ENCODE measurements at regions not wholly inside any gene's neighbourhood (a gene's known extent, or its start where the extent isn't known, plus 50 kb on each side); places are given as distances from the start of the nearest gene placed in this dataset.
A peak's percentile ranks its signal among the peaks of the same experiment; 100 is the strongest.

DNA sequence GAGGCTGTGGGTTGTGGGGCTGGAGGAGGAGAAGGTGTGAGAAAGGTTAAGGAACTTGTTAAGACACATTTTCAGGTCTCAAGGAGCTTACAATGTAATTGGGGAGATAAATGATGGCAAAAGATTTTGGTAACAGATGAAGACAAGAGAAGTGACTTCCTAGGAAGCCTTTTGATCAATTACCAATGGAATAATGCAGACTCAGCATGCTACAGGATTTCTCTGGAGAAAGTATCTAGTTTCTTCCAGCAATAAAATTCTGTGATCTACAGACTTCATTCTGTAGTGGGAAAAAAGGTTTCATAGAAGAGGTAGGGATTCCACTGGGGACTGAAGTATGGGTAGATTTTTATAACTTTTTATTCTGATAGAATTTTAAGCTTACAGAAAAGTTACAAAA is 184.2 kb upstream of the RHOBTB1 start:
- H3K4me3 ChIP-seq (ENCODE audit: insufficient read depth, low read depth, low read length), result no peak overlapping the region
- TF ChIP-seq RFX5 (IDR thresholded peaks at IDR 0.05; ENCODE audit: low read depth, low read length) (no peak), MXI1 (IDR thresholded peaks at IDR 0.05; ENCODE audit: borderline replicate concordance, low read depth, low read length) (no peak), MAFK (IDR thresholded peaks at IDR 0.05; ENCODE audit: low read depth, low read length) (peak; percentile 59)
- H3K9me1 ChIP-seq (ENCODE audit: insufficient read depth, low read length), result no peaks in the 10 kb centered on the region
- dilution Hi-C loops (cut with HindIII; ENCODE audit: low sequenced_read_pairs, unreplicated experiment), result no loop called here
- no peak overlapping the region for H2BK15ac ChIP-seq (ENCODE audit: low read depth, low read length)
- H3K36me3 ChIP-seq (ENCODE audit: control insufficient read depth, insufficient read depth, low read length), result no peaks in the 10 kb centered on the region
- H4K5ac ChIP-seq (ENCODE audit: low read depth, low read length), result no peak overlapping the region
- H3K79me1 ChIP-seq (ENCODE audit: low read depth in 1 of 2, low read length in 2 of 2), result no peaks in the 10 kb centered on the region
- no peaks in the 10 kb centered on the region for H3K9me3 ChIP-seq (ENCODE audit: control insufficient read depth, insufficient read depth, low read length)
- H4K91ac ChIP-seq (ENCODE audit: insufficient read depth, low read depth, low read length), result no peak overlapping the region
- in situ Hi-C loops (cut with MboI; ENCODE audit: low sequenced_read_pairs), result no loop called here
- H2BK120ac ChIP-seq (ENCODE audit: low read depth, low read length), result no peak overlapping the region
- no peak overlapping the region for H2BK5ac ChIP-seq (ENCODE audit: low read depth, low read length, poor library complexity, severe bottlenecking)
- no peak overlapping the region for H3K9ac ChIP-seq (ENCODE audit: low read depth, low read length)
- no peak overlapping the region for H3K4me2 ChIP-seq (ENCODE audit: low read depth, low read length)
- H4K8ac ChIP-seq (ENCODE audit: low read depth in 2 of 2, low read length in 2 of 2), result no peak overlapping the region
- CTCF ChIA-PET, result no interaction called here
- ATAC-seq (ENCODE audit: low read depth) (no peak), DNase-seq (no peak)
- BruUV-seq (replicated peaks), result no TSS peak
- no peak overlapping the region for H3K18ac ChIP-seq (ENCODE audit: low read depth, low read length)
- no peak overlapping the region for H3K27ac ChIP-seq (ENCODE audit: insufficient read depth, low read length)
- H4K20me1 ChIP-seq (ENCODE audit: insufficient read depth, low read length), result no peaks in the 10 kb centered on the region
- H3K4ac ChIP-seq (ENCODE audit: low read depth, low read length), result no peak overlapping the region
- H2BK20ac ChIP-seq (ENCODE audit: low read depth, low read length), result no peak overlapping the region
- H2AK9ac ChIP-seq (replicated peaks; ENCODE audit: low read depth, low read length, poor library complexity), result no peak overlapping the region
- no peak overlapping the region for H3K56ac ChIP-seq (ENCODE audit: extremely low read depth, insufficient read depth, low read length)
- POLR2A ChIA-PET (ENCODE audit: unreplicated experiment), result no interaction called here
- peaks cover 2% of the 10 kb centered on the region; the same call in 1 of the 2 replicates for H3K4me1 ChIP-seq (ENCODE audit: control insufficient read depth, insufficient read depth, low read length)
- intact Hi-C loops (cut with micrococcal nuclease), result no loop called here
- no peak overlapping the region for H3K23ac ChIP-seq (ENCODE audit: low read depth, low read length)
- H3K27me3 ChIP-seq (ENCODE audit: control insufficient read depth, insufficient read depth, low read length), result no peaks in the 10 kb centered on the region
- no peak overlapping the region for H3K14ac ChIP-seq (replicated peaks; ENCODE audit: low read depth, low read length)
- H2AK5ac ChIP-seq (ENCODE audit: low read depth, low read length), result no peak overlapping the region
- H2AFZ ChIP-seq (replicated peaks; ENCODE audit: low read length, poor library complexity), result no peak overlapping the region
